ENCODE measurements at regions not wholly inside any gene's neighbourhood (a gene's known extent, or its start where the extent isn't known, plus 50 kb on each side); places are given as distances from the start of the nearest gene placed in this dataset.

DNA sequence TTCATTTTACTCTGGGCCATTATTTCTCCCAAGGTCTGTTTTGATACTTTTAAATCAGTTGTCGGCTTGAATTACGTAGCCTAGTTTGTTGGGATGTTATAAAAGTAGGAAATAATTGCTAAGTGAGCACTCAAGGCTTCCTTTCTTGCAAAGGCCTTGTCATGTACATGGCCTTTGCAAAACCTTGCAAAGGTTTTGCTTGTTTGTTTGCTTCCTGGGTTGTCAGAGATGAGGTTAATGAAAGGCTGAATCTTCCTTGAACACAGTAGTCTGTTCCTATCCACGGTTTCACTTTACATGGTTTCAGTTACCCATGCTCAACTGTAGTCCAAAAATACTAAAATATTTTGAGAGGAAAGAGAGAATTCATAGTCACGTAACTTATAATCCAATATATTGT is 113.5 kb downstream of the NAA11 start:
- WGBS (ENCODE audit: extremely low coverage, insufficient read length, low lambda C conversion rate): no CpG with 5 or more reads among the region's 4 CpGs
- H3K9me3 ChIP-seq (ENCODE audit: control insufficient read depth, low read depth, low read length): no peaks in the 10 kb centered on the region
- Mint-ChIP-seq H3K36me3 (ENCODE audit: insufficient read depth in 1 of 3, low read depth in 3 of 3) (no peaks in the 10 kb centered on the region), H3K9me3 (no peaks in the 10 kb centered on the region; a peak in 1 of 5 replicates), H3K4me1 (peaks cover 9 to 19% of the 10 kb centered on the region in 2 experiments), H3K4me3 (no peak overlapping the region), H3K27ac (no peak overlapping the region), H3K27me3 (ENCODE audit: low read depth) (peaks cover 2% of the 10 kb centered on the region; the same call in 1 of the 2 replicates)
- H3K23ac ChIP-seq (ENCODE audit: insufficient read length, low read depth, low read length): no peak overlapping the region
- no peak overlapping the region for H3T11ph ChIP-seq (ENCODE audit: low read length)
- no peak overlapping the region for H3K18ac ChIP-seq (ENCODE audit: insufficient read length, low read depth, low read length)
- no peak overlapping the region for H2BK5ac ChIP-seq (ENCODE audit: insufficient read length, low read length)
- H3K4me2 ChIP-seq (ENCODE audit: insufficient read depth, insufficient read length, low read length): no peak overlapping the region
- H2BK12ac ChIP-seq (ENCODE audit: insufficient read length, low read depth, low read length): no peak overlapping the region
- H4K91ac ChIP-seq (ENCODE audit: insufficient read length, low read depth, low read length): no peak overlapping the region
- H4K20me1 ChIP-seq (ENCODE audit: control insufficient read depth, insufficient read depth, insufficient read length): no peaks in the 10 kb centered on the region
- no peak overlapping the region for H2AFZ ChIP-seq (ENCODE audit: low read length)
- TF ChIP-seq, protein P1, sequence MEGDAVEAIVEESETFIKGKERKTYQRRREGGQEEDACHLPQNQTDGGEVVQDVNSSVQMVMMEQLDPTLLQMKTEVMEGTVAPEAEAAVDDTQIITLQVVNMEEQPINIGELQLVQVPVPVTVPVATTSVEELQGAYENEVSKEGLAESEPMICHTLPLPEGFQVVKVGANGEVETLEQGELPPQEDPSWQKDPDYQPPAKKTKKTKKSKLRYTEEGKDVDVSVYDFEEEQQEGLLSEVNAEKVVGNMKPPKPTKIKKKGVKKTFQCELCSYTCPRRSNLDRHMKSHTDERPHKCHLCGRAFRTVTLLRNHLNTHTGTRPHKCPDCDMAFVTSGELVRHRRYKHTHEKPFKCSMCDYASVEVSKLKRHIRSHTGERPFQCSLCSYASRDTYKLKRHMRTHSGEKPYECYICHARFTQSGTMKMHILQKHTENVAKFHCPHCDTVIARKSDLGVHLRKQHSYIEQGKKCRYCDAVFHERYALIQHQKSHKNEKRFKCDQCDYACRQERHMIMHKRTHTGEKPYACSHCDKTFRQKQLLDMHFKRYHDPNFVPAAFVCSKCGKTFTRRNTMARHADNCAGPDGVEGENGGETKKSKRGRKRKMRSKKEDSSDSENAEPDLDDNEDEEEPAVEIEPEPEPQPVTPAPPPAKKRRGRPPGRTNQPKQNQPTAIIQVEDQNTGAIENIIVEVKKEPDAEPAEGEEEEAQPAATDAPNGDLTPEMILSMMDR (conservative IDR thresholded peaks at IDR 0.05): no peak
- no peaks in the 10 kb centered on the region for H3K79me2 ChIP-seq (ENCODE audit: insufficient read depth, low read length)
- H2BK20ac ChIP-seq (ENCODE audit: low read depth, low read length, poor library complexity, severe bottlenecking): no peak overlapping the region
- H4K5ac ChIP-seq (ENCODE audit: insufficient read length, low read depth, low read length): no peak overlapping the region
- H3K27me3 ChIP-seq (ENCODE audit: insufficient read depth, low read length): no peaks in the 10 kb centered on the region
- no peak overlapping the region for H3K56ac ChIP-seq (ENCODE audit: insufficient read length, low read depth, low read length)
- H3K23me2 ChIP-seq (ENCODE audit: insufficient read length, low read depth, low read length, poor library complexity, severe bottlenecking): no peaks in the 10 kb centered on the region
- no peak overlapping the region for H2BK120ac ChIP-seq (ENCODE audit: low read depth, low read length, poor library complexity, severe bottlenecking)
- no peaks in the 10 kb centered on the region for H3K79me1 ChIP-seq (ENCODE audit: insufficient read depth, low read depth, low read length, poor library complexity, severe bottlenecking)
- H3K4ac ChIP-seq (ENCODE audit: low read depth, low read length): no peak overlapping the region
- no peak overlapping the region for H2AK5ac ChIP-seq (ENCODE audit: insufficient read length, low read length)
- peaks cover 2% of the 10 kb centered on the region; the same call in 1 of the 2 replicates for H3K4me1 ChIP-seq (ENCODE audit: insufficient read depth, low read length)
- no peak overlapping the region for H3K14ac ChIP-seq (ENCODE audit: insufficient read depth, low read length)
- H3K9ac ChIP-seq (ENCODE audit: extremely low read depth, insufficient read length, low read length): no peak overlapping the region
- no peak overlapping the region for H2BK15ac ChIP-seq (ENCODE audit: low read depth, low read length)
- no peak for DNase-seq
- no peak overlapping the region for H3K27ac ChIP-seq (ENCODE audit: insufficient read length, low read depth, low read length)
- H4K8ac ChIP-seq (replicated peaks; ENCODE audit: insufficient read length, low read depth, low read length): no peak overlapping the region

Data from H9 (cell line).